ENCODE measurements at regions not wholly inside any gene's neighbourhood (a gene's known extent, or its start where the extent isn't known, plus 50 kb on each side); places are given as distances from the start of the nearest gene placed in this dataset.

DNA sequence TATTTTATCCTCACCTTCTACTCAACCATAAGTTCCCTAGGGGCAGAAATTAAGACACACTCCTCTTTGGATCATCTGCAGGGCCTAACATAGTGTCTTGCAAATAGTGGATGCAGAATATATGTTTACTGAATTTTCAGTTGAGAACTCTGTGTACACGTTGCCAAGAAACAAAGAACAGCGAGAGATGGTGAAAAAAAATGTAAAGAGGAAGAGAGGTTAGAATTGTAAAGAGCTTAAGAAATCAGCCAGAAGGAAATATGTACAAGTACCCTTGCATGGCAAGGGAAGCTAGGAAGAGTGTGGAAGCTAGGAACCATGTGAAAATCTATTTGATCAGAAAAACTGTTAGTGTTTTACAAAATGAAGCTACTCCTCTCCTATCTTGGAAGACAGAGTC lies 431.0 kb downstream of the SMARCA1 start:
- no peak for TF ChIP-seq POLR2A (IDR thresholded peaks at IDR 0.05; ENCODE audit: low read length)
- no peak for TF ChIP-seq GATA1 (IDR thresholded peaks at IDR 0.05; ENCODE audit: low read depth, low read length)
